ENCODE measurements at regions not wholly inside any gene's neighbourhood (a gene's known extent, or its start where the extent isn't known, plus 50 kb on each side); places are given as distances from the start of the nearest gene placed in this dataset.

DNA sequence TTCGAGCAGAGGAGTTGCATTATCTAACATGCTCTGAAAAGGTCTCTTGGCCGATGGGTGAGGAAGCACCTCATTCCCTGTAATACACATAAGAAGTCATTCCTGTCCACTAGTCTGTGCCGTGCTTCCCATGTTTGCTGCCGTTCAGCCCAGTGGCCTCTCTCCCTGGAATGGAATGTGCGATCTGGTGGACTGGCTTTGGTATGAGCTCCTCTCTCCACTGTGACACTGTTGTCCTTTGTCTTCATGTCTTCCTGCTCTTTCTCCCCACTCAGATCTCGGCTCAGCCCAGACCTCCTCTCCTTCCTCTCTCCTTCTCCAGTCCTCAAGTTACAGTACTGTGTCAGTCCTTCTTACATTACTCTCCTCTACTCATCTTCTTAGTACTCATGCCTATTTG is 192.8 kb upstream of the KLF6 start:
- Mint-ChIP-seq H3K27ac (ENCODE audit: unreplicated experiment) (no peak overlapping the region), H3K27me3 (ENCODE audit: unreplicated experiment) (no peaks in the 10 kb centered on the region), H3K4me1 (ENCODE audit: low read depth, unreplicated experiment) (no peaks in the 10 kb centered on the region), H3K4me3 (ENCODE audit: low read depth, unreplicated experiment) (no peak overlapping the region), H3K36me3 (ENCODE audit: insufficient read depth, unreplicated experiment) (no peaks in the 10 kb centered on the region), H3K9me3 (ENCODE audit: low read depth, unreplicated experiment) (peaks cover 3% of the 10 kb centered on the region)
- intact Hi-C loops (cut with micrococcal nuclease; ENCODE audit: unreplicated experiment): no loop called here
- no peak for DNase-seq
- TF ChIP-seq, protein P1, sequence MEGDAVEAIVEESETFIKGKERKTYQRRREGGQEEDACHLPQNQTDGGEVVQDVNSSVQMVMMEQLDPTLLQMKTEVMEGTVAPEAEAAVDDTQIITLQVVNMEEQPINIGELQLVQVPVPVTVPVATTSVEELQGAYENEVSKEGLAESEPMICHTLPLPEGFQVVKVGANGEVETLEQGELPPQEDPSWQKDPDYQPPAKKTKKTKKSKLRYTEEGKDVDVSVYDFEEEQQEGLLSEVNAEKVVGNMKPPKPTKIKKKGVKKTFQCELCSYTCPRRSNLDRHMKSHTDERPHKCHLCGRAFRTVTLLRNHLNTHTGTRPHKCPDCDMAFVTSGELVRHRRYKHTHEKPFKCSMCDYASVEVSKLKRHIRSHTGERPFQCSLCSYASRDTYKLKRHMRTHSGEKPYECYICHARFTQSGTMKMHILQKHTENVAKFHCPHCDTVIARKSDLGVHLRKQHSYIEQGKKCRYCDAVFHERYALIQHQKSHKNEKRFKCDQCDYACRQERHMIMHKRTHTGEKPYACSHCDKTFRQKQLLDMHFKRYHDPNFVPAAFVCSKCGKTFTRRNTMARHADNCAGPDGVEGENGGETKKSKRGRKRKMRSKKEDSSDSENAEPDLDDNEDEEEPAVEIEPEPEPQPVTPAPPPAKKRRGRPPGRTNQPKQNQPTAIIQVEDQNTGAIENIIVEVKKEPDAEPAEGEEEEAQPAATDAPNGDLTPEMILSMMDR (IDR thresholded peaks at IDR 0.05; ENCODE audit: unreplicated experiment): no peak
- BruUV-seq (replicated peaks): no TSS peak
- CTCF ChIA-PET: no interaction called here

DNA sequence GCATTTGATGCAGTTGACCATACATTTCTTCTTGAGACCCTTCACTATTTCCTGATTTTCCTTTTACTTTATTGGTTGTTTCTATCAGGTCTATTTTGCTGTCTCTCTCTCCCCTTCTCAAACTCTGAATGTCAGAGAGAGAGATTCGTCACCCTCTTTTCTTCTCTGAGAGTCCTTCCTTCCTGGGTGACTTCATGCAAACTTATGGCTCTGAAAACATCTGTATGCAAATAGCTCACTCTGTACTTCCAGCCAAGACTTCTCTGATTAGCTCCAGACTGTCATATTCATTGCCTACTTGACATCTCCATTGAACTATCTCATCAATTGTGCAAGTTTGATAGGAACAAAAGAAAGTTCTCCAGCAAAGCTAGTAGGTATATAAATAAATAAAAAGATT is 191.7 kb upstream of the KLF6 start:
- intact Hi-C loops (cut with micrococcal nuclease; ENCODE audit: unreplicated experiment): no loop called here
- H3K27me3 Mint-ChIP-seq (ENCODE audit: unreplicated experiment): no peaks in the 10 kb centered on the region
- peaks cover 3% of the 10 kb centered on the region for H3K9me3 Mint-ChIP-seq (ENCODE audit: low read depth, unreplicated experiment)
- H3K36me3 Mint-ChIP-seq (ENCODE audit: insufficient read depth, unreplicated experiment): no peaks in the 10 kb centered on the region
- no peak overlapping the region for H3K4me3 Mint-ChIP-seq (ENCODE audit: low read depth, unreplicated experiment)
- CTCF ChIA-PET: no interaction called here
- TF ChIP-seq, protein P1 (IDR thresholded peaks at IDR 0.05; ENCODE audit: unreplicated experiment): no peak
- H3K27ac Mint-ChIP-seq (ENCODE audit: unreplicated experiment): no peak overlapping the region
- DNase-seq: no peak
- no TSS peak for BruUV-seq (replicated peaks)
- H3K4me1 Mint-ChIP-seq (ENCODE audit: low read depth, unreplicated experiment): peaks cover under 1% of the 10 kb centered on the region

DNA sequence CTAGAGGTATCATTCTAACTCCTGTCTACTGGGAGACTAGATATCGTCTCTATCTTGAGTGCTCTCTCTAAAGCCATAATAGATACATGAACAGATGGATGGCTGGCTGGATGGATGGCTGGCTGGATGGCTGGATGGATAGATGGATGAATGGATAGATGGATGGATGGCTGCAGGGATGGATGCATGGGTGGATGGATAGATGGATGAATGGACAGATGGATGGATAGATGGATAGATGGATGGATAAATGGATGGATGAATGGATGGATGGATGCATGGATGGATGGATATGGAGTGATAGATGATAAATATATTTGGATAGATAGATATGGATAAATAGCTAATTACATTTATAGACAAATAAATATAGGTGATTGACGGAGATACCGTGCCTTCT is 191.2 kb upstream of the KLF6 start:
- CTCF ChIA-PET: no interaction called here
- BruUV-seq (replicated peaks): no TSS peak
- Mint-ChIP-seq H3K9me3 (ENCODE audit: low read depth, unreplicated experiment) (peaks cover 3% of the 10 kb centered on the region), H3K27me3 (ENCODE audit: unreplicated experiment) (no peaks in the 10 kb centered on the region), H3K4me1 (ENCODE audit: low read depth, unreplicated experiment) (peaks cover 6% of the 10 kb centered on the region), H3K4me3 (ENCODE audit: low read depth, unreplicated experiment) (no peak overlapping the region), H3K36me3 (ENCODE audit: insufficient read depth, unreplicated experiment) (no peaks in the 10 kb centered on the region), H3K27ac (ENCODE audit: unreplicated experiment) (no peak overlapping the region)
- TF ChIP-seq, protein P1 (IDR thresholded peaks at IDR 0.05; ENCODE audit: unreplicated experiment): no peak
- DNase-seq: no peak
- intact Hi-C loops (cut with micrococcal nuclease; ENCODE audit: unreplicated experiment): no loop called here

DNA sequence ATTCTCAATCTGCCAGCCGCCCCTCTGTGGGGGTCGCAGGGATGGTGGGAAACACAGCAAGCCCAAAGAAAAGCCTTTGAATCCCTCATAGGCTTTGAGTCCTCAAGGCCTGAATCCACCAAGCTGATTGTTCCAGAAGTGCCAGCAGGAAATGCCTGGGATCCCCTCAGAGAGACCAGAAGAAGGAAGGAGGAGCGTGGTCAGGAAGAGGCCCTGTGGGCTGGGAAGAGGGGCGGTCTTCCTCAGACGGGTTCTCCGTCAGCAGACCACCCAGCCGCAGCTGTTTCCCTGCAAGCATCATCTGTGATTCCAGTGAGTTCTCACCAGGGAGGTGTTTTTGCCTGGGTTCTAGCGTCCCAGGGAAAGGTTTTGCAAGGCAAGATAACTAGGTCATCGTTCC is 190.0 kb upstream of the KLF6 start:
- intact Hi-C loops (cut with micrococcal nuclease; ENCODE audit: unreplicated experiment): no loop called here
- CTCF ChIA-PET: no interaction called here
- no peaks in the 10 kb centered on the region for H3K36me3 Mint-ChIP-seq (ENCODE audit: insufficient read depth, unreplicated experiment)
- peaks cover 17% of the 10 kb centered on the region for H3K4me1 Mint-ChIP-seq (ENCODE audit: low read depth, unreplicated experiment)
- H3K27me3 Mint-ChIP-seq (ENCODE audit: unreplicated experiment): no peaks in the 10 kb centered on the region
- H3K4me3 Mint-ChIP-seq (ENCODE audit: low read depth, unreplicated experiment): no peak overlapping the region
- no peak for DNase-seq
- peaks cover 3% of the 10 kb centered on the region for H3K9me3 Mint-ChIP-seq (ENCODE audit: low read depth, unreplicated experiment)
- BruUV-seq (replicated peaks): no TSS peak
- TF ChIP-seq, protein P1 (IDR thresholded peaks at IDR 0.05; ENCODE audit: unreplicated experiment): no peak
- no peak overlapping the region for H3K27ac Mint-ChIP-seq (ENCODE audit: unreplicated experiment)

All from Calu3 (cell line).